IMR-90 (cell line): ENCODE measurements at regions not wholly inside any gene's neighbourhood (a gene's known extent, or its start where the extent isn't known, plus 50 kb on each side); places are given as distances from the start of the nearest gene placed in this dataset.
A peak's percentile ranks its signal among the peaks of the same experiment; 100 is the strongest.

Source experiments
- ATAC-seq: fragments of 200-7000 bp; cut with Tn5 transposase; 2 replicates; pipeline ENCODE4 v1.9.1; 2020; ENCODE audit warnings: low read depth, mild to moderate bottlenecking, moderate library complexity
- BruUV-seq: library from RNA; stranded (reverse); fragments of 400-500 nt; replicated peaks from 2 replicates; lab custom pipeline; 2021; lab: Mats Ljungman, UMichigan
- CTCF ChIA-PET: fragments of 300-600 bp; formaldehyde crosslinking; extraction: SDS; loops from one replicate; lab custom pipeline; 2021; ENCODE audit warnings: antibody characterized with exemption; lab: Yijun Ruan, JAX
- POLR2A ChIA-PET: fragments of 300-600 bp; sonication (Branson Sonifier 250); formaldehyde crosslinking; loops from one replicate; lab custom pipeline; 2022; ENCODE audit warnings: antibody characterized with exemption; ENCODE audit not compliant: unreplicated experiment; lab: Charles Lee
- DNase-seq: peaks from one replicate; pipeline ENCODE4 v3.0.0; 2013
- H2AFZ ChIP-seq: replicated peaks from 2 replicates; pipeline ENCODE3; 2013; ENCODE audit warnings: low read length, mild to moderate bottlenecking; ENCODE audit not compliant: poor library complexity
- H2AK5ac ChIP-seq: 2 replicates; pipeline ENCODE4 v1.6.1; 2013; ENCODE audit warnings: low read depth, low read length, inconsistent platforms
- H2AK9ac ChIP-seq: replicated peaks from 2 replicates; pipeline ENCODE3; 2013; ENCODE audit warnings: mild to moderate bottlenecking, low read depth, low read length, moderate library complexity; ENCODE audit not compliant: poor library complexity
- H2BK120ac ChIP-seq: 2 replicates; pipeline ENCODE4 v1.6.1; 2013; ENCODE audit warnings: low read depth, low read length, inconsistent platforms
- H2BK15ac ChIP-seq: 3 replicates; pipeline ENCODE4 v1.6.1; 2013; ENCODE audit warnings: low read depth, low read length, inconsistent platforms
- H2BK20ac ChIP-seq: 2 replicates; pipeline ENCODE4 v1.6.1; 2013; ENCODE audit warnings: low read depth, mild to moderate bottlenecking, inconsistent platforms, low read length, moderate library complexity
- H2BK5ac ChIP-seq: 2 replicates; pipeline ENCODE4 v1.6.1; 2013; ENCODE audit warnings: mild to moderate bottlenecking, low read depth, low read length, inconsistent platforms; ENCODE audit not compliant: poor library complexity, severe bottlenecking
- H3K14ac ChIP-seq: replicated peaks from 2 replicates; pipeline ENCODE4 v1.6.1; 2013; ENCODE audit warnings: low read depth, low read length, inconsistent platforms
- H3K18ac ChIP-seq: 2 replicates; pipeline ENCODE4 v1.6.1; 2013; ENCODE audit warnings: low read depth, low read length, control low read depth
- H3K23ac ChIP-seq: 2 replicates; pipeline ENCODE4 v1.6.1; 2013; ENCODE audit warnings: low read depth, low read length, inconsistent platforms
- H3K27ac ChIP-seq: 2 replicates; pipeline ENCODE4 v1.5.1; 2013; ENCODE audit warnings: mild to moderate bottlenecking, control low read depth, low read length; ENCODE audit not compliant: insufficient read depth
- H3K27me3 ChIP-seq: 2 replicates; pipeline ENCODE4 v1.6.1; 2013; ENCODE audit warnings: low read length; ENCODE audit not compliant: control insufficient read depth, insufficient read depth
- H3K36me3 ChIP-seq: 2 replicates; pipeline ENCODE4 v1.6.1; 2013; ENCODE audit warnings: low read length, mixed read lengths; ENCODE audit not compliant: control insufficient read depth, insufficient read depth
- H3K4ac ChIP-seq: 2 replicates; pipeline ENCODE4 v1.6.1; 2013; ENCODE audit warnings: low read depth, low read length, inconsistent platforms
- H3K4me1 ChIP-seq: 2 replicates; pipeline ENCODE4 v1.6.1; 2013; ENCODE audit warnings: low read length, mixed read lengths; ENCODE audit not compliant: control insufficient read depth, insufficient read depth
- H3K4me2 ChIP-seq: 2 replicates; pipeline ENCODE4 v1.6.1; 2013; ENCODE audit warnings: low read depth, mild to moderate bottlenecking, control low read depth, low read length, moderate library complexity
- H3K4me3 ChIP-seq: 2 replicates; pipeline ENCODE4 v1.5.1; 2013; ENCODE audit warnings: low read depth, mild to moderate bottlenecking, control low read depth, low read length, moderate library complexity; ENCODE audit not compliant: insufficient read depth
- H3K56ac ChIP-seq: 2 replicates; pipeline ENCODE4 v1.6.1; 2013; ENCODE audit warnings: low read length, inconsistent platforms; ENCODE audit not compliant: insufficient read depth; ENCODE audit errors: extremely low read depth
- H3K79me1 ChIP-seq, 2 experiments: 2 replicates each; pipeline ENCODE4 v1.6.1; 2013; ENCODE audit warnings: low read length in 2 of 2, inconsistent platforms in 1 of 2, low read depth in 1 of 2
- H3K9ac ChIP-seq: 2 replicates; pipeline ENCODE4 v1.6.1; 2013; ENCODE audit warnings: low read depth, low read length, control low read depth
- H3K9me1 ChIP-seq: 2 replicates; pipeline ENCODE4 v1.6.1; 2013; ENCODE audit warnings: low read length, inconsistent platforms; ENCODE audit not compliant: insufficient read depth
- H3K9me3 ChIP-seq: 2 replicates; pipeline ENCODE4 v1.6.1; 2013; ENCODE audit warnings: low read length; ENCODE audit not compliant: control insufficient read depth, insufficient read depth
- H4K20me1 ChIP-seq: 2 replicates; pipeline ENCODE4 v1.6.1; 2013; ENCODE audit warnings: low read length, inconsistent platforms; ENCODE audit not compliant: insufficient read depth
- H4K5ac ChIP-seq: 2 replicates; pipeline ENCODE4 v1.6.1; 2013; ENCODE audit warnings: mild to moderate bottlenecking, low read depth, low read length, control low read depth
- H4K8ac ChIP-seq, 2 experiments: 2 replicates each; pipeline ENCODE4 v1.6.1; 2013; ENCODE audit warnings: low read depth in 2 of 2, low read length in 2 of 2, control low read depth in 1 of 2, inconsistent platforms in 1 of 2
- H4K91ac ChIP-seq: 2 replicates; pipeline ENCODE4 v1.6.1; 2013; ENCODE audit warnings: low read depth, low read length, inconsistent platforms; ENCODE audit not compliant: insufficient read depth
- BHLHE40 ChIP-seq: fragments of 150-350 bp; IDR thresholded peaks from 2 replicates; pipeline ENCODE4 v1.6.1; 2016; ENCODE audit warnings: mild to moderate bottlenecking, low read depth, low read length
- CEBPB ChIP-seq: IDR thresholded peaks from 2 replicates; pipeline ENCODE4 v1.6.1; 2012; ENCODE audit warnings: low read depth, low read length, improper control_type of control experiment
- CHD1 ChIP-seq: IDR thresholded peaks from 2 replicates; pipeline ENCODE4 v1.6.1; 2012; ENCODE audit warnings: low read depth, low read length, improper control_type of control experiment
- CTCF ChIP-seq: conservative IDR thresholded peaks from 2 replicates; pipeline ENCODE4 v1.5.1; 2012; ENCODE audit warnings: mild to moderate bottlenecking, low read depth, low read length, improper control_type of control experiment
- ELK1 ChIP-seq: fragments of 150-350 bp; IDR thresholded peaks from 2 replicates; pipeline ENCODE4 v1.6.1; 2016; ENCODE audit warnings: low read depth, mild to moderate bottlenecking, low read length, moderate library complexity, borderline replicate concordance
- FOS ChIP-seq: fragments of 150-350 bp; IDR thresholded peaks from 2 replicates; pipeline ENCODE4 v1.6.1; 2016; ENCODE audit warnings: low read depth, low read length
- MAFK ChIP-seq: IDR thresholded peaks from 2 replicates; pipeline ENCODE4 v1.6.1; 2012; ENCODE audit warnings: low read depth, low read length, improper control_type of control experiment
- MAZ ChIP-seq: IDR thresholded peaks from 2 replicates; pipeline ENCODE4 v1.6.1; 2012; ENCODE audit warnings: low read depth, mild to moderate bottlenecking, low read length, improper control_type of control experiment, moderate library complexity, borderline replicate concordance
- MXI1 ChIP-seq: IDR thresholded peaks from 2 replicates; pipeline ENCODE4 v1.6.1; 2012; ENCODE audit warnings: low read depth, mild to moderate bottlenecking, low read length, moderate library complexity, borderline replicate concordance
- NFE2L2 ChIP-seq: fragments of 150-350 bp; IDR thresholded peaks from 2 replicates; pipeline ENCODE4 v1.6.1; 2016; ENCODE audit warnings: low read depth, mild to moderate bottlenecking, low read length
- POLR2A ChIP-seq: IDR thresholded peaks from 2 replicates; pipeline ENCODE4 v1.6.1; 2012; ENCODE audit warnings: mild to moderate bottlenecking, low read depth, low read length
- RAD21 ChIP-seq: IDR thresholded peaks from 2 replicates; pipeline ENCODE4 v1.6.1; 2012; ENCODE audit warnings: low read length, improper control_type of control experiment
- RCOR1 ChIP-seq: IDR thresholded peaks from 2 replicates; pipeline ENCODE4 v1.6.1; 2012; ENCODE audit warnings: mild to moderate bottlenecking, low read length, improper control_type of control experiment; ENCODE audit not compliant: insufficient replicate concordance
- RFX5 ChIP-seq: IDR thresholded peaks from 2 replicates; pipeline ENCODE4 v1.8.0; 2012; ENCODE audit warnings: low read depth, mild to moderate bottlenecking, low read length, moderate library complexity
- SMC3 ChIP-seq: fragments of 150-350 bp; IDR thresholded peaks from 2 replicates; pipeline ENCODE4 v1.6.1; 2016; ENCODE audit warnings: low read depth, mild to moderate bottlenecking, antibody characterized with exemption, low read length, moderate library complexity
- USF2 ChIP-seq: fragments of 150-350 bp; IDR thresholded peaks from 2 replicates; pipeline ENCODE4 v1.6.1; 2017; ENCODE audit warnings: mild to moderate bottlenecking, antibody characterized with exemption, low read length, low read depth
- dilution Hi-C: fragments of 300-500 bp; cut with HindIII; formaldehyde crosslinking; loops from one replicate; pipeline ENCODE4 v1.14.3; 2018; ENCODE audit warnings: low sequenced_read_pairs; ENCODE audit not compliant: unreplicated experiment
- in situ Hi-C: fragments of 300-500 bp; cut with MboI; formaldehyde crosslinking; loops from 3 replicates; pipeline ENCODE4 v1.14.3; 2019; ENCODE audit warnings: low sequenced_read_pairs, inconsistent platforms, mixed read lengths
- intact Hi-C: fragments of 100-400 bp; cut with micrococcal nuclease; formaldehyde crosslinking; loops from 2 replicates; pipeline ENCODE4 v1.10.0; 2022

- no peak overlapping the region for H3K18ac ChIP-seq
- no peak overlapping the region for H2BK15ac ChIP-seq
- H3K9ac ChIP-seq: no peak overlapping the region
- H4K20me1 ChIP-seq: no peaks in the 10 kb centered on the region
- H3K36me3 ChIP-seq: no peaks in the 10 kb centered on the region
- no peak overlapping the region for H4K5ac ChIP-seq
- H2BK120ac ChIP-seq: no peak overlapping the region
- no peak overlapping the region for H3K4ac ChIP-seq
- no peak for ATAC-seq
- no TSS peak for BruUV-seq
- H3K4me1 ChIP-seq: no peaks in the 10 kb centered on the region
- no peaks in the 10 kb centered on the region for H3K9me1 ChIP-seq
- no peak overlapping the region for H3K4me2 ChIP-seq
- in situ Hi-C loops: no loop called here
- H2BK5ac ChIP-seq: no peak overlapping the region
- intact Hi-C loops: no loop called here
- no peak overlapping the region for H2AFZ ChIP-seq
- no peaks in the 10 kb centered on the region for H3K9me3 ChIP-seq
- no peak overlapping the region for H2AK9ac ChIP-seq
- dilution Hi-C loops: no loop called here
- TF ChIP-seq MXI1 (no peak), RAD21 (no peak), ELK1 (no peak), RCOR1 (no peak), BHLHE40 (no peak), MAZ (no peak), SMC3 (no peak), POLR2A (no peak), MAFK (no peak), FOS (no peak), RFX5 (no peak), NFE2L2 (no peak), CTCF (no peak), CHD1 (no peak), CEBPB (no peak), USF2 (no peak)
- no peaks in the 10 kb centered on the region for H3K27me3 ChIP-seq
- H2AK5ac ChIP-seq: no peak overlapping the region
- no peak overlapping the region for H3K23ac ChIP-seq
- H3K27ac ChIP-seq: no peak overlapping the region
- POLR2A ChIA-PET: no interaction called here
- H4K91ac ChIP-seq: no peak overlapping the region
- CTCF ChIA-PET: no interaction called here
- H3K4me3 ChIP-seq: no peak overlapping the region
- DNase-seq: peak; percentile 5
- H3K14ac ChIP-seq: no peak overlapping the region
- no peak overlapping the region for H4K8ac ChIP-seq
- no peaks in the 10 kb centered on the region for H3K79me1 ChIP-seq
- no peak overlapping the region for H3K56ac ChIP-seq
- no peak overlapping the region for H2BK20ac ChIP-seq
These were observed 61.2 kb upstream of the RNF217 start for GRCh38 chr6:124901084-124901483.
